ENCODE measurements at regions not wholly inside any gene's neighbourhood (a gene's known extent, or its start where the extent isn't known, plus 50 kb on each side); places are given as distances from the start of the nearest gene placed in this dataset.
"Not testable (repeated sequence)": the region's sequence is repeated elsewhere in the genome, so short reads cannot be mapped to it uniquely, and the experiment has no call there.

DNA sequence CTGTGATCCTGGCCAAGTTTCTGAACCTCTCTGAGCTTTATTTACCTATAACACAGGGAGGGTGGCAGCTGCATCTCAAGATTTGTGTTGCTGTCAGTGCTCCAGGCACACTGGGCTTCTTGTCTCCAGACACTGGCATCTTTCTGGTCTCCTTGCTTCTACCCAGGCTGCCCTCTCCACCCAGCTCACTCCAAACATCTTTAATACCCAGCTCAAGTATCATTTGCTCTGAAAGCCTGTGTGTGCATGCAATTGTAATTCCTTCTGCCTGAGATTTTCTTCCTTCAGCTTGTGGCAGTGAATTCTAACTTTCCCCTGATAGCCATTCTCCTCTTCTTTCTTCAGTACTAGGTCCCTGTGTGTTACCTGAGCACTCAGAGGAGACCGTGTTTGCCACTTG, 50.7 kb upstream of the USP7 start:
- no peak for DNase-seq (ENCODE audit: low read depth, low spot score)

DNA sequence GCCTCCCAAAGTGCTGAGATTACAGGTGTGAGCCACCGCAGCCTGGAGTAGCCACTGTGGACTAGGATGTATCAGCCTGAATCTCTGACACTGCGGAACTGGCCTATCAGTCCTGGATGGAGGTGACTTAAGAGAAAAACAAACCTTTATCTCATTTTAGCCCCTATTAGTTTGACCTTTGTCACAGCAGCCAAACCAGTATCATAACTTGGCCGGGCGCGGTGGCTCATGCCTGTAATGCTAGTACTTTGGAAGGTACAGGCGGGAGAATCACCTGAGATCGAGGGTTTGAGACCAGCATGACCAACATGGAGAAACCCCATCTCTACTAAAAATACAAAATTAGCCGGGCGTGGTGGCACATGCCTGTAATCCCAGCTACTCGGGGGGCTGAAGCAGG, 51.8 kb upstream of the USP7 start:
- DNase-seq (ENCODE audit: low read depth, low spot score): no peak

DNA sequence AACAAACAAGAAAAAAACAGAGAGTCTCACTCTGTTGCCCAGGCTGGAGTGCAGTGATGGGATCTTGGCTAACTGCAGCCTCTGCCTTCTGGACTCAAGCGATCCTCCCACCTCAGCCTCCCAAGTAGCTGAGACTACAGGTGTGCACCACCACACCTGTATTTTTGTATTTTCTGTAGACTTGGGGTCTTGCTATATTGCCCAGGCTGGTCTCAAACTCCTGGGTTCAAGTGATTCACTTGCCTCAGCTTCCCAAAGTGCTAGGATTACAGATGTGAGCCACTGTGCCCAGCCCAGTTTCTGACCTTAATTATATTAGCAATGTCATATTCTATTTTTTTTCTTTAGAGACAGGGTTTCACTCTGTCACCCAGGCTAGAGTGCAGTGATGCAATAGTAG, 52.3 kb upstream of the USP7 start:
- DNase-seq (ENCODE audit: low read depth, low spot score): not testable (repeated sequence)

DNA sequence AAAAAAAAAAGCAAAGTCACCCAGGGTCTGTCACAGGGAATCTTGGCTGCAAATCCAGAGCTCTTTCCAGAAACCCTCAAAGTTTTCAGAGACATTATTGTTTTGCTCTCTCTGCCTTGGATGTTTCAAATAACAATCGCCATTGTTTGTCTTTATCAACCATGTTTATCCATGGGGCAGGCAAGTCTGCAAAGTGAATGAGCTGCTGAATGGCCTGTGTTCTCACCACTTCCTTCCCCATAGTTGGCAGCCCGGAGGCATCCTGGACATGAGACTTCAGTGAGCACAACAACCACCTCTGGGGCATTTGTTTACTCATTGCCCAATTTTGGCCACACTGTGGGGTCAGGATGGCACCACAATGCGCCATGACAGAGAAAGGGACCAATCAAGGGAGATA, 53.1 kb upstream of the USP7 start:
- DNase-seq (ENCODE audit: low read depth, low spot score): no peak

DNA sequence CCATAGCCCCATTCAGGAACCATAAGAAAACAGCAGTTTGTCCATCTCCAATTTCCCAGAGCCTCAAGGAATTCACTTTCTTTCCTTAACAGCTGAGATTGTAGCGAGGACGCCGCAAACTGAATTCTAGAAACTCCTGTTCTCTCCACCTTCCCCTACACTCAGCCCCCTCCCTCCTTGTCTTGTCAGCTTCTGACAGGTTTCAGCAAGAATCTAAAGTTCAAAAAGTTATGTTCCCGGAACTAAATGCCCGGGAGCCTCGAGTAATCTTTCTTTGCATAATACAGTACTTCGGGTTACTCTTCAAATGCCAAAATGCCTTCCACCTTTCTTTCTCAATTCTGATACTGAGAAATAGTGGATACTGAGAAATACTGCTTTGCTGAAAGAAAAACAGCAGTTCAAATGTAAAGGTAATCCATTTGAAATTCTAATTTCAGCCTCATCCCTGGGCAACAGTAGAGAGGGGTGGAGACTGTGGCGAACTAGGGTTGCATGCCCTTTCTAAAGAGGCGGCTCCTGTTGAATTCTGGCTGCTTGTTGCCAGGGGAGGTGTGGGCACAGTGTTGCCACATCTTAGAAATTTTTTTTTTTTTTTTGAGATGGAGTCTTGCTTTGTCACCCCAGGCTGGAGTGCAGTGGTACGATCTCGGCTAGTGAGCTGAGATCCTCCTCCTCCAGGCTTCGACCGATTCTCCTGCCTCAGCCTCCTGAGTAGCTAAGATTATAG, 63.5 kb upstream of the USP7 start:
- no peak for DNase-seq (ENCODE audit: low read depth, low spot score)

DNA sequence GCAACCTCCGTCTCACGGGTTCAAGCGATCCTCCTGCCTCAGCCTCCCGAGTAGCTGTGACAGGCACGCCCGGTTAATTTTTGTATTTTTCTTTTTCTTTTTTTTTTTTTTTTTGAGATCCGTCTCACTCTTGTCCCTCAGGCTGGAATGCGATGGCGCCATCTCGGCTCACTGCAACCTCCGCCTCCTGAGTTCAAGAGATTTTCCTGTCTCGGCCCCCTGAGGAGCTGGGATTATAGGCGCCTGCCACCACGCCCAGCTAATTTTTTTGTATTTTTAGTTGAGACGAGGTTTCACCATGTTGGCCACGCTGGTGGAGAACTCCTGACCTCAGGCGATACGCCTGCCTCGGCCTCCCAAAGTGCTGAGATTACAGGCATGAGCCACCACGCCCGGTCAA, 63.0 kb upstream of the HAPSTR1 start:
- DNase-seq (ENCODE audit: low read depth, low spot score): not testable (repeated sequence)

DNA sequence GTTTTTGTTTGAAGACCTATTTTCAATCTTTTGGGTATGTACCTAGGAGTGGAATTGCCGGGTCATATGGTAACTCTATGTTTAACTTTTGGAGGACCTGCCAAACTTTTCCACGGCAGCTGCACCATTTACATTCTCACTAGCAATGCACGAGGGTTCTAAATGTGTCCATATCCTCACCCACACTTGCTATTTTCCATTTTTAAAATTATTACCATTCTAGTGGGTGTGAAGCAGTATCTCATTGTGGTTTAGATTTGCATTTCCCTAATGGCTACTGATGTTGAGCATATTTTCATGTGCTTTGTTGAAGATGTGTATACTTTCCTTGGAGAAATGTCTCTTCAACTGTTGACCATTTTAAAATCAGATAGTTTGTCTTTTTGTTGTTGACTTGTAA, 60.3 kb upstream of the HAPSTR1 start:
- DNase-seq (ENCODE audit: low read depth, low spot score): no peak

DNA sequence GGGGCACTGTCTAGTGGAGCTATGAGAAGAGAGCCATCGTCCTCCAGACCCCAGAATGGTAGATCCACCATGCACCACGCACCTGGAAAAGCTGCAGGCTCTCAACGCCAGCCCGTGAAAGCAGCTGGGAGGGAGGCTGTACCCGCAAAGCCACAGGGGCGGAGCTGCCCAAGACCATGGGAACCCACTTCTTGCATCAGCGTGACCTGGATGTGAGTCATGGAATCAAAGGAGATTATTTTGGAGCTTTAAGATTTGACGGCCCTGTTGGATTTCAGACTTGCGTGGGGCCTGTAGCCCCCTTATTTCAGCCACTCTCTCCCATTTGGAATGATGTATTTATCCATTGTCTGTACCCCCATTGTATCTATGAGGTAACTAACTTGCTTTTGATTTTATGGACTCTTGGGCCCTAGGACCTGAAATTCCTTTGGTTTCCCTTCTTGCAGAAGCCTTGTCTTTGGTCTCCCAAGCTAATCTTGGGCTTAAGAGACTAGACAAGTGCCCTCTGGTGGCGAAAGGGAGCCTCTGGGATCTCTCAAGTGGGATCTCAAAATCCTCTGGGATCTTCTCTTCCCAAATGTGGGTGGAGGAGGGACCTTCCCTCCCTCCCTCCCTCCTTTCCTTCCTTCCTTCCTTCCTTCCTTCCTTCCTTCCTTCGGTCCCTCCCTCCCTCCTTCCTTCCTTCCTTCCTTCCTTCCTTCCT, 58.2 kb upstream of the HAPSTR1 start:
- DNase-seq (ENCODE audit: low read depth, low spot score): peak; percentile 80

DNA sequence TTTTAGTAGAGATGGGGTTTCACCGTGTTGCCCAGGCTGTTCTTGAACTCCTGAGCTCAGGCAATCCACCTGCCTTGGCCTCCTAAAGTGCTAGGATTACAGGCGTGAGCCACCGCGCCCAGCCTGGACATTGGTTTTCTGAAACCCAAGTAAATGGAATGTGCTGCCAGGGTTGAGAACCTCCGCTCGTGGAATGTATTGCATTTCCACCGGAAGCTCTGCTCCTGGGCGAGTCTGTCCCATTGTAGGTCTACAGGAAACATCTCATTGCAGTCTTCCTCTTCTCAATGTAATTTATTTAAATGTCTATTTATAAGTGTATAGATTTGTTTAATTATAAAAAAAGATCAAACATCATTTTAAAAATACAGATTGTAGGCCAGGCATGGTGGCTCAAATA, 57.4 kb upstream of the HAPSTR1 start:
- no peak for DNase-seq (ENCODE audit: low read depth, low spot score)

DNA sequence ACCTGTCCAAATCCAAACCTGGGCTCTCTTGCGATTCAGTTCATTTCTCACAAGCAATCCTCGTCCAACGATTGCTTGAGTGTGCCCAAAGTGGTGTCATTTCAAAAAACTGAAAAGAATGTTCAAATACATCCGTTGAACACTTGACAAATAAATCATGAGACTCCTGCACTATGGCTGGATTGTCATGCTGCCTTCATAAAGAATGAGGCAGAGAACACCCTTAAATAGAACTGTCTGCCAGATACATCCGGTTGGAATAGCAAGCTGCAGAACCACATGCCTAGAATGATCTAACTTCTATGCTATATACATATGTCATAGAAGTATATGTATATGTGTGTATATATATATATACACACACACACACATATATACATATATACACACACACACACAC, 55.4 kb upstream of the HAPSTR1 start:
- DNase-seq (ENCODE audit: low read depth, low spot score): no peak

DNA sequence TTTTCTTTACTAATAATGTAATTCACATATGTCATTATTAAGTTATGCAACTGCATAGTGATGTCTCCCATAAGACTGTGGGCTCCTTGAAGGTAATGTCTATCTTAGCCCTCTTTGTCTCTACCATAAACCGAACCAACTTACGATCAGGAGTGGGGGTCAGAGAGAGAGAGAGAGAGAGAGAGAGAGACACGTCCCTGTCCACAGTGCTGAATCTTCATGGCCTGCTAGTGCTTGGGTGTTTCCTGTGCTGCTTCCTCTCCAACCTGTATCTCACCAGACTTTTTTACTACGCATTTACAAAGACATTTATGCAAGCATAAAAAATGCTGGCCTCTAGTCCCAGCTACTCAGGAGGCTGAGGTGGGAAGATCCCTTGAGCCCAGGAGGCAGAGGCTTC, 52.2 kb upstream of the HAPSTR1 start:
- DNase-seq (ENCODE audit: low read depth, low spot score): peak; percentile 40

DNA sequence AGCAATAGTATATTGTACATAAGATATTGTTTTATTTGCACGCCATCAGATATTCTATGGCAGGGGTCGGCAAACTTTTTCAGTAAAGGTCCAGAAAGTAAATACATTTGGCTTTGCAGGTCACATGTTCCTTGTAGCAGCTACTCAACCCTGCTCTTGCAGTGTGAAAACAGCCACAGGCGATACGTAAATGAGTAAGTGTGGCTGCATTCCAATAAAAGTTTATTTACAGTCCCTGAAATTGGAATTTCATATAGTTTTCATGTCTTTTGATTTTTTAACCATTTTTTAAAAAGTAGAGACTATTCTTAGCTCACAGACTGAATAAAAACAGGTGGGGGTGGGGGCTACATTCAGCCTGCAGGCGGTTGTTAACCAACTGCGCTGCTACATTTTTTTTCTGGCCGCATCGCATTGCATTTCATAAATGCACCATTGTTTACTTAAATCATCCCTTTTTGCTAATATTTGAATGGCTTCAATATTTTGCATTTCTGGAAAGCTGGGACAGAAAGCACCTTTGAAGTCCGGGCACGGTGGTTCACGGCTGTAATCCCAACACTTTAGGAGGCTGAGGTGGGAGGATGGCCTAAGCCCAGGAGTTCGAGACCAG, 50.5 kb upstream of the HAPSTR1 start:
- DNase-seq (ENCODE audit: low read depth, low spot score): no peak
